AG09309 (cell line): ENCODE measurements at regions not wholly inside any gene's neighbourhood (a gene's known extent, or its start where the extent isn't known, plus 50 kb on each side); places are given as distances from the start of the nearest gene placed in this dataset.

Experiments
- DNase-seq: peaks from one replicate; pipeline ENCODE4 v3.0.0-alpha.2; 2010; ENCODE audit warnings: low read depth
- H3K4me3 ChIP-seq: 2 replicates; pipeline ENCODE4 v1.5.1; 2011; ENCODE audit warnings: mild to moderate bottlenecking, low read depth, low read length, moderate library complexity; ENCODE audit not compliant: control insufficient read depth
- TF ChIP-seq, protein P1 (sequence below): IDR thresholded peaks from 2 replicates; pipeline ENCODE4 v1.5.1; 2011; ENCODE audit warnings: mild to moderate bottlenecking, low read depth, low read length, inconsistent platforms; ENCODE audit not compliant: insufficient read depth, control insufficient read depth; ENCODE audit errors: missing control alignments

DNA sequence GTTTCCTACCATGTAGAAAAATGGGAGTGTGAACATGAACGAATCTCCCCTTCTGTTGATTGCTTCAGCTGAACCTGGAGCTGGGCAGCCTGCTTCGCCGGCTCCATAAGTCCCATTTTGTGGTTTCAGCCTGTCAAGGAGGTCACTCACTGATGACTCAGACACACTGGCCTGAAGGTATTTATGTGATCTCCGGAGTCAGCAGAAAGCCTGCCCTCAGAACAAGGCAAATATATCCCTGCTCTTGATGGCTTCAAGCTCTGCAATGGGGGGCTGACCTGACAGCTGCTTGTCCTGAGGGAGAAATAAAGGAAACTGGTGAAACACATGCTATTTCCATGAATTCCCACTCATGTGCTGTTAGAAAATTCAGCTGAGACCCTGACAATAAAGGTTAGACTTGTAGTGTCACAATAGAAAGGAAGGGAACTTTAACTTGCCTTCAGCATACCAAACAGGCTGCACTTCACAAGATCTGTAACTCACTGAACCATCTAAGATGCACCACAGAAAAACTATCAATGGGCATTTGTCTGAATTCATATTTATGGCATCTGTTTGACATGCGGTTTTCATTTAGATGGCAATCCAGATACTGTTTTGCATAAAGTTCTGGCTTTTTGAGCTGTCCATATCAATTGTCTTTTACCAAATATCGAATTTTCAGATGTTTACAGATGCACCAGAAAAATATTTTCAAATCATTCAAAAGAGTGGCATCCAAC, 282.0 kb upstream of the VEPH1 start:
- DNase-seq = peak; percentile 82
- TF ChIP-seq, protein P1, sequence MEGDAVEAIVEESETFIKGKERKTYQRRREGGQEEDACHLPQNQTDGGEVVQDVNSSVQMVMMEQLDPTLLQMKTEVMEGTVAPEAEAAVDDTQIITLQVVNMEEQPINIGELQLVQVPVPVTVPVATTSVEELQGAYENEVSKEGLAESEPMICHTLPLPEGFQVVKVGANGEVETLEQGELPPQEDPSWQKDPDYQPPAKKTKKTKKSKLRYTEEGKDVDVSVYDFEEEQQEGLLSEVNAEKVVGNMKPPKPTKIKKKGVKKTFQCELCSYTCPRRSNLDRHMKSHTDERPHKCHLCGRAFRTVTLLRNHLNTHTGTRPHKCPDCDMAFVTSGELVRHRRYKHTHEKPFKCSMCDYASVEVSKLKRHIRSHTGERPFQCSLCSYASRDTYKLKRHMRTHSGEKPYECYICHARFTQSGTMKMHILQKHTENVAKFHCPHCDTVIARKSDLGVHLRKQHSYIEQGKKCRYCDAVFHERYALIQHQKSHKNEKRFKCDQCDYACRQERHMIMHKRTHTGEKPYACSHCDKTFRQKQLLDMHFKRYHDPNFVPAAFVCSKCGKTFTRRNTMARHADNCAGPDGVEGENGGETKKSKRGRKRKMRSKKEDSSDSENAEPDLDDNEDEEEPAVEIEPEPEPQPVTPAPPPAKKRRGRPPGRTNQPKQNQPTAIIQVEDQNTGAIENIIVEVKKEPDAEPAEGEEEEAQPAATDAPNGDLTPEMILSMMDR = no peak

DNA sequence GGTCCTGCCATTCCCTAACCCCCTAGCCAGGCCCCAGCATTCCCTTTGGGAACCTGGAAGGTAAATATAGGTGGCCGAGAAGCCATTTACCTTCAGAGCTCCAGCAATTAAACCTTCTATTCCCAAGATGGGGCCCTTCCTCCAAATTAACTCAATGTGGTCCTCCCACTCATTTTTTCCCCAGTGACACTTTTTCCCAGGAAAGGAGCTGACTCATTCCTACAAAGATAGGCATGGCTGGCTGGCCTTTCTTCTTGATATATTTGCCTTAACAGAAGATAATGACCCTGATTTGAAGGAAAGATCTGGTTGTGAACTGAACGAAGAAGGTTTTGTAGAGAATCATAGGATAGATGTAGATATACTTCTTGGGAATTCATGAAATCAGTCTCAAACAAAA, 279.0 kb upstream of the VEPH1 start:
- DNase-seq = no peak
- no peak overlapping the region for H3K4me3 ChIP-seq
- TF ChIP-seq, protein P1 = no peak

More for the DNA sequence above, 282.0 kb upstream of the VEPH1 start:
- no peak overlapping the region for H3K4me3 ChIP-seq

DNA sequence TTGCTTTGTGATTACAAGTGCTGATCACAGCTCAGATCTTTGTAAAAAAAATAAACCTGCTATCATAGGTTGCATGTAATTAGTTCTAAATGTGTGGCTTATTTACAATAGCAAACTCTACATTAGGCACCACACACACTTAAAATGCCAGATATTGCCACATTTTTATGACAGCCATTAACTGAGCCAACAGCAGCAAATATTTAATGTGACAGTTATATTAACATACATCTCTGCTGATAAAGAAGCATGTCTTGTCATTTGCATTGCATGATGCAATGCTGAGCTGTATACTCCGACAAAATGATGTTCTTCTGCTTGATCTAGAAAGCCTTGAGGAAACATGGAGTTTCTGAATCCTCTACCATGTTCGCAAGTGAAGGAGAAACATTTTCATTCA, 273.6 kb upstream of the VEPH1 start:
- DNase-seq = no peak
- TF ChIP-seq, protein P1 = no peak
- no peak overlapping the region for H3K4me3 ChIP-seq

DNA sequence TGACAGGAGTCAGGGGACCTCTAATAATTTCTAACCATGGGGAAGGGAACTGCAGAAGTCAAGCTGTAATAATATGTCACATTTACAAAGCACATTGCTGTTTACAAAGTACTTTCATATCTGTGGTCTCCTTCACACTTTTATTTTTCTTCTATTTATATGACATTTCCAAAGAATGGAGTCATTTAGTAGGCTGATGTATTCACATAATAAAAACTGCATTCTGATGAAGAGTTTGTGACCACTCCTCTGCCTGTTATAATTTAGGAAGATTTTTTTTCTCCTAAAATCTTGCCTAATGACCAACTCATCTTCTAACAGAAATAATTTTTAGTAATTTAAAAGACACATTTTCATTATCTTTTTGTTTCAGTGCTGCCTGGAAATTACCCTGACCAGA, 272.2 kb upstream of the VEPH1 start:
- H3K4me3 ChIP-seq = no peak overlapping the region
- TF ChIP-seq, protein P1 = no peak
- DNase-seq = no peak

DNA sequence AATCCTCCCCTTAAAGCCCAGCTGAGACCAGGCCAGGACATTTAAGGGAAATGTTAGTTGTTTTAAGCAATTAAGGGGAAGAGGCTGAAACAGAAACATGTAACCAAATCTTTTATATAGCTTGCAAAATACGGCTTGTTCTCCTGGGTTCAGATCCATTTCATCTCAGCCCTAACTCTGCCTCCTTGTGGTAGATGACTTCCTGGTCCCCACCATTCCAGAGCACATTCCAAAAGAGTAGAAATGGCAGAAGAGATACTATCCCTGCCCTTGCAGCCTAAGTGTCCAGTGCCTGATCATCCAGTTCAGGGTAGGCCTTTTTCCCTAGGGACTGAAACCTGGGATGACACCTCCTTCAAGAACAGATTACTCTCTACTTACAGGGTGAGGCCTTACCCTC, 266.2 kb upstream of the VEPH1 start:
- H3K4me3 ChIP-seq = no peak overlapping the region
- TF ChIP-seq, protein P1 = no peak
- DNase-seq = no peak

DNA sequence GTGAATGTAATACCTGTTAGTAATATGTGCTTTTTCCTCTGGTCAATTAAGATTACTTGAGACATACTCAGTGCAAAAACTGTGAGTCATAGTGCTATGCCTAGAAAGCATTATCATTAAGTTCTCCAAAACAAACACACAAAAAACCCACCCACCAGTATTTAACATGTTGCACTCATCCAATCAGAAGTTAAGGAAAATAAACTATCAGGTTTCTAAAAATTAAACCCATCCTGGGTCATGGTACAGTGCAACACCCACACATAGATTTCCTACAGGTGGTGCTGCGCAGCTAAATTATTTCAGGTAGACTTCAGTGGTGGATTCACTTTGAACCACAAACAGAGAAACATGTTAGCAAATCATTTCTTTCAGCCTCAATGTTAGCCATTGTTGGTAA, 264.4 kb upstream of the VEPH1 start:
- TF ChIP-seq, protein P1 = no peak
- no peak for DNase-seq

More for the DNA sequence above, 264.4 kb upstream of the VEPH1 start:
- H3K4me3 ChIP-seq = no peak overlapping the region
